ENCODE measurements at regions not wholly inside any gene's neighbourhood (a gene's known extent, or its start where the extent isn't known, plus 50 kb on each side); places are given as distances from the start of the nearest gene placed in this dataset.

DNA sequence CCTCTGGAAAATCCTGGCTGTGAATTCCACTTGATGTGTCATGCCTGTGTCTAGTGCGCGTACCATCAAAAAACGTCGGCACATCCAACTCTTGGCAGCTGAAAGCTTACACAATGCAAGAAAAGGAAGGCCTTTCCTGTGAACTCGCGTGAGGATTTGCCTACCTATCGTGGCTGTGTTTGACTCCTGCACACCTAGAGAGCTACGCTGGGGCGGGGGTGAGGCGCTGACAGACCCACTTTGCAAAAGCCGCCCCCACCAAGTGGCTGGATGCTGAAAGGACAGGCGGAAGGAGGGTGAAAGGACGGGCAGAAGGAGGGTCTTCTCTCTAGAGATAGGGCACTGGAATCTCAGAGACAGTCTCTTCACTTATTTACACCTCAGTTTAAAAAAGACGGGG lies 270.1 kb downstream of the EIPR1 start:
- H2AFZ ChIP-seq (ENCODE audit: control insufficient read depth, low read depth, low read length): no peak overlapping the region
- no peaks in the 10 kb centered on the region for H3K4me1 ChIP-seq (ENCODE audit: control insufficient read depth, insufficient read depth, low read length)
- ChIA-PET SMC1A (ENCODE audit: uncharacterized antibody, unreplicated experiment) (no interaction called here), RAD21 (ENCODE audit: unreplicated experiment) (no interaction called here), CTCF (no interaction called here), POLR2A (no interaction called here)
- no peak overlapping the region for H3K4me2 ChIP-seq (ENCODE audit: control insufficient read depth, insufficient read depth)
- no peaks in the 10 kb centered on the region for H4K20me1 ChIP-seq (ENCODE audit: control insufficient read depth, insufficient read depth)
- 55% methylated on average over 14 of the region's 14 CpGs for WGBS (ENCODE audit: insufficient coverage, insufficient replicate concordance, low lambda C conversion rate, missing lambda C conversion rate)
- intact Hi-C loops (cut with micrococcal nuclease; ENCODE audit: unreplicated experiment): no loop called here
- H3K9me3 ChIP-seq (replicated peaks; ENCODE audit: control insufficient read depth, insufficient read depth, low read length): no peaks in the 10 kb centered on the region; the same call in none of the 3 replicates
- H3K4me3 ChIP-seq: no peak overlapping the region
- no TSS peak for BruUV-seq (replicated peaks)
- no peaks in the 10 kb centered on the region for H3K79me2 ChIP-seq (ENCODE audit: control insufficient read depth, insufficient read depth, low read length)
- FAIRE-seq: no peak
- in situ Hi-C loops (cut with MboI): no loop called here
- TF ChIP-seq STAT3 (IDR thresholded peaks at IDR 0.05; ENCODE audit: low read depth, low read length) (no peak), TCF3 (IDR thresholded peaks at IDR 0.05; ENCODE audit: borderline replicate concordance, insufficient read depth, low read depth, low read length) (no peak), MXI1 (IDR thresholded peaks at IDR 0.05; ENCODE audit: low read depth, low read length) (no peak), SIN3A (IDR thresholded peaks at IDR 0.05; ENCODE audit: low read depth, low read length) (no peak), ZSCAN29 (IDR thresholded peaks at IDR 0.05) (no peak), NR2F1 (conservative IDR thresholded peaks at IDR 0.05) (no peak), RB1 (IDR thresholded peaks at IDR 0.05; ENCODE audit: borderline replicate concordance) (no peak), FOXK2 (IDR thresholded peaks at IDR 0.05) (no peak), TARDBP (IDR thresholded peaks at IDR 0.05; ENCODE audit: borderline replicate concordance) (no peak), LARP7 (IDR thresholded peaks at IDR 0.05) (no peak), HDAC6 (IDR thresholded peaks at IDR 0.05; ENCODE audit: unreplicated experiment) (no peak), SIX5 (IDR thresholded peaks at IDR 0.05; ENCODE audit: low read depth, low read length, severe bottlenecking) (no peak), YY1 (IDR thresholded peaks at IDR 0.05; ENCODE audit: low read depth, low read length) (no peak), GABPA (IDR thresholded peaks at IDR 0.05; ENCODE audit: low read depth) (no peak), KDM1A (IDR thresholded peaks at IDR 0.05; ENCODE audit: borderline replicate concordance) (no peak)
- TF ChIP-seq, protein P1, sequence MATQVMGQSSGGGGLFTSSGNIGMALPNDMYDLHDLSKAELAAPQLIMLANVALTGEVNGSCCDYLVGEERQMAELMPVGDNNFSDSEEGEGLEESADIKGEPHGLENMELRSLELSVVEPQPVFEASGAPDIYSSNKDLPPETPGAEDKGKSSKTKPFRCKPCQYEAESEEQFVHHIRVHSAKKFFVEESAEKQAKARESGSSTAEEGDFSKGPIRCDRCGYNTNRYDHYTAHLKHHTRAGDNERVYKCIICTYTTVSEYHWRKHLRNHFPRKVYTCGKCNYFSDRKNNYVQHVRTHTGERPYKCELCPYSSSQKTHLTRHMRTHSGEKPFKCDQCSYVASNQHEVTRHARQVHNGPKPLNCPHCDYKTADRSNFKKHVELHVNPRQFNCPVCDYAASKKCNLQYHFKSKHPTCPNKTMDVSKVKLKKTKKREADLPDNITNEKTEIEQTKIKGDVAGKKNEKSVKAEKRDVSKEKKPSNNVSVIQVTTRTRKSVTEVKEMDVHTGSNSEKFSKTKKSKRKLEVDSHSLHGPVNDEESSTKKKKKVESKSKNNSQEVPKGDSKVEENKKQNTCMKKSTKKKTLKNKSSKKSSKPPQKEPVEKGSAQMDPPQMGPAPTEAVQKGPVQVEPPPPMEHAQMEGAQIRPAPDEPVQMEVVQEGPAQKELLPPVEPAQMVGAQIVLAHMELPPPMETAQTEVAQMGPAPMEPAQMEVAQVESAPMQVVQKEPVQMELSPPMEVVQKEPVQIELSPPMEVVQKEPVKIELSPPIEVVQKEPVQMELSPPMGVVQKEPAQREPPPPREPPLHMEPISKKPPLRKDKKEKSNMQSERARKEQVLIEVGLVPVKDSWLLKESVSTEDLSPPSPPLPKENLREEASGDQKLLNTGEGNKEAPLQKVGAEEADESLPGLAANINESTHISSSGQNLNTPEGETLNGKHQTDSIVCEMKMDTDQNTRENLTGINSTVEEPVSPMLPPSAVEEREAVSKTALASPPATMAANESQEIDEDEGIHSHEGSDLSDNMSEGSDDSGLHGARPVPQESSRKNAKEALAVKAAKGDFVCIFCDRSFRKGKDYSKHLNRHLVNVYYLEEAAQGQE (IDR thresholded peaks at IDR 0.05; ENCODE audit: low read depth, low read length): no peak
- TF ChIP-seq, protein P2, sequence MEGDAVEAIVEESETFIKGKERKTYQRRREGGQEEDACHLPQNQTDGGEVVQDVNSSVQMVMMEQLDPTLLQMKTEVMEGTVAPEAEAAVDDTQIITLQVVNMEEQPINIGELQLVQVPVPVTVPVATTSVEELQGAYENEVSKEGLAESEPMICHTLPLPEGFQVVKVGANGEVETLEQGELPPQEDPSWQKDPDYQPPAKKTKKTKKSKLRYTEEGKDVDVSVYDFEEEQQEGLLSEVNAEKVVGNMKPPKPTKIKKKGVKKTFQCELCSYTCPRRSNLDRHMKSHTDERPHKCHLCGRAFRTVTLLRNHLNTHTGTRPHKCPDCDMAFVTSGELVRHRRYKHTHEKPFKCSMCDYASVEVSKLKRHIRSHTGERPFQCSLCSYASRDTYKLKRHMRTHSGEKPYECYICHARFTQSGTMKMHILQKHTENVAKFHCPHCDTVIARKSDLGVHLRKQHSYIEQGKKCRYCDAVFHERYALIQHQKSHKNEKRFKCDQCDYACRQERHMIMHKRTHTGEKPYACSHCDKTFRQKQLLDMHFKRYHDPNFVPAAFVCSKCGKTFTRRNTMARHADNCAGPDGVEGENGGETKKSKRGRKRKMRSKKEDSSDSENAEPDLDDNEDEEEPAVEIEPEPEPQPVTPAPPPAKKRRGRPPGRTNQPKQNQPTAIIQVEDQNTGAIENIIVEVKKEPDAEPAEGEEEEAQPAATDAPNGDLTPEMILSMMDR (IDR thresholded peaks at IDR 0.05 in 2 of 3, conservative IDR thresholded peaks at IDR 0.05 in 1 of 3; ENCODE audit: control insufficient read depth in 2 of 3, extremely low read depth in 1 of 3, insufficient read depth in 1 of 3, low read depth in 3 of 3, low read length in 3 of 3): no peak
- TF ChIP-seq, protein P3, sequence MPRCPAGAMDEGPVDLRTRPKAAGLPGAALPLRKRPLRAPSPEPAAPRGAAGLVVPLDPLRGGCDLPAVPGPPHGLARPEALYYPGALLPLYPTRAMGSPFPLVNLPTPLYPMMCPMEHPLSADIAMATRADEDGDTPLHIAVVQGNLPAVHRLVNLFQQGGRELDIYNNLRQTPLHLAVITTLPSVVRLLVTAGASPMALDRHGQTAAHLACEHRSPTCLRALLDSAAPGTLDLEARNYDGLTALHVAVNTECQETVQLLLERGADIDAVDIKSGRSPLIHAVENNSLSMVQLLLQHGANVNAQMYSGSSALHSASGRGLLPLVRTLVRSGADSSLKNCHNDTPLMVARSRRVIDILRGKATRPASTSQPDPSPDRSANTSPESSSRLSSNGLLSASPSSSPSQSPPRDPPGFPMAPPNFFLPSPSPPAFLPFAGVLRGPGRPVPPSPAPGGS (IDR thresholded peaks at IDR 0.05; ENCODE audit: borderline replicate concordance, insufficient read depth, low read depth, low read length, poor library complexity, severe bottlenecking): no peak
- no peak for DNase-seq (ENCODE audit: low read depth, low spot score)
- ATAC-seq: no peak
- no peaks in the 10 kb centered on the region for H3K36me3 ChIP-seq (ENCODE audit: control insufficient read depth in 2 of 2, insufficient read depth in 2 of 2, low read length in 1 of 2)
- H3K9ac ChIP-seq (ENCODE audit: control insufficient read depth, insufficient read depth, low read length): no peak overlapping the region
- H3K27me3 ChIP-seq (replicated peaks in 1 of 2; ENCODE audit: control insufficient read depth in 2 of 2, insufficient read depth in 2 of 2, low read length in 1 of 2): no peaks in the 10 kb centered on the region; a peak in 1 of 4 replicates
- H3K27ac ChIP-seq (ENCODE audit: control insufficient read depth, insufficient read depth): no peak overlapping the region

All from GM12878 (cell line).